H1 (cell line): ENCODE measurements at regions not wholly inside any gene's neighbourhood (a gene's known extent, or its start where the extent isn't known, plus 50 kb on each side); places are given as distances from the start of the nearest gene placed in this dataset.

ENCODE experiments used
- CTCF ChIA-PET: fragments of 300-600 bp; sonication (Branson Sonifier 250); formaldehyde crosslinking; loops from one replicate; lab custom pipeline; 2021; ENCODE audit not compliant: partially characterized antibody; lab: Charles Lee
- POLR2A ChIA-PET: fragments of 300-600 bp; sonication (Branson Sonifier 250); formaldehyde crosslinking; loops from one replicate; lab custom pipeline; 2021; ENCODE audit warnings: inconsistent platforms; ENCODE audit not compliant: partially characterized antibody; lab: Charles Lee
- DNase-seq, 2 experiments: peaks; one replicate each; pipeline versions ENCODE4 v3.0.0 to v3.0.0-alpha.2; 2010 to 2022; ENCODE audit warnings: low spot score in 2 of 2, low read depth in 1 of 2, mixed read lengths in 1 of 2
- FAIRE-seq: peaks from 2 replicates; lab custom pipeline; 2011; peaks lifted over from hg19 to GRCh38; lab: Jason Lieb, UNC
- H2AFZ ChIP-seq: 2 replicates; pipeline ENCODE4 v1.8.1; 2012; ENCODE audit warnings: low read length, inconsistent platforms
- H2AK5ac ChIP-seq: 2 replicates; pipeline ENCODE4 v1.6.1; 2013; ENCODE audit warnings: low read depth, low read length
- H2BK120ac ChIP-seq: replicated peaks from 2 replicates; pipeline ENCODE3; 2013; ENCODE audit warnings: low read depth, low read length, inconsistent platforms
- H2BK12ac ChIP-seq: 2 replicates; pipeline ENCODE4 v1.6.1; 2013; ENCODE audit warnings: low read depth, low read length
- H2BK15ac ChIP-seq: 2 replicates; pipeline ENCODE4 v1.6.1; 2013; ENCODE audit warnings: low read length
- H2BK20ac ChIP-seq: 2 replicates; pipeline ENCODE4 v1.6.1; 2013; ENCODE audit warnings: low read length
- H2BK5ac ChIP-seq: 2 replicates; pipeline ENCODE4 v1.6.1; 2013; ENCODE audit warnings: low read depth, low read length
- H3K14ac ChIP-seq: 2 replicates; pipeline ENCODE4 v1.6.1; 2013; ENCODE audit warnings: inconsistent platforms; ENCODE audit not compliant: insufficient read length
- H3K18ac ChIP-seq: 2 replicates; pipeline ENCODE4 v1.6.1; 2013; ENCODE audit warnings: low read length; ENCODE audit errors: extremely low read depth
- H3K23ac ChIP-seq: 2 replicates; pipeline ENCODE4 v1.6.1; 2013; ENCODE audit warnings: inconsistent platforms; ENCODE audit not compliant: insufficient read length
- H3K23me2 ChIP-seq: 2 replicates; pipeline ENCODE4 v1.6.1; 2013; ENCODE audit warnings: low read depth, low read length
- H3K27ac ChIP-seq: 2 replicates; pipeline ENCODE4 v1.6.1; 2011; ENCODE audit warnings: low read depth, low read length, inconsistent platforms
- H3K27me3 ChIP-seq, 4 experiments: replicated peaks in 1 of 4; 1 replicate in 1 of 4; 2 replicates in 3 of 4; pipeline versions ENCODE4 v1.6.1 to v1.8.1; 2011 to 2013; ENCODE audit warnings: low read length in 3 of 4, mild to moderate bottlenecking in 3 of 4, inconsistent platforms in 2 of 4, mixed read lengths in 2 of 4, moderate library complexity in 1 of 4; ENCODE audit not compliant: control insufficient read depth in 3 of 4, insufficient read depth in 3 of 4; ENCODE audit errors: extremely low read depth in 1 of 4
- H3K36me3 ChIP-seq, 4 experiments: 2 replicates each; pipeline versions ENCODE4 v1.6.1 to v1.8.1; 2011 to 2013; ENCODE audit warnings: mild to moderate bottlenecking in 4 of 4, low read length in 3 of 4, moderate library complexity in 2 of 4, control low read depth in 1 of 4, inconsistent platforms in 1 of 4; ENCODE audit not compliant: insufficient read depth in 4 of 4, control insufficient read depth in 2 of 4
- H3K4ac ChIP-seq: replicated peaks from 2 replicates; pipeline ENCODE3; 2013; ENCODE audit warnings: low read length, low read depth, mixed read lengths, inconsistent platforms; ENCODE audit not compliant: insufficient read length
- H3K4me1 ChIP-seq, 4 experiments: replicated peaks in 1 of 4; 1 replicate in 1 of 4; 2 replicates in 3 of 4; pipeline versions ENCODE4 v1.6.1 to v1.8.1; 2011 to 2013; ENCODE audit warnings: low read length in 3 of 4, inconsistent platforms in 2 of 4, mixed read lengths in 1 of 4; ENCODE audit not compliant: insufficient read depth in 4 of 4, control insufficient read depth in 3 of 4
- H3K4me2 ChIP-seq, 2 experiments: 2 replicates each; pipeline versions ENCODE4 v1.6.1 to v1.8.1; 2011 to 2013; ENCODE audit warnings: low read depth in 2 of 2, low read length in 2 of 2, control low read depth in 1 of 2, inconsistent platforms in 1 of 2, mild to moderate bottlenecking in 1 of 2; ENCODE audit not compliant: insufficient read depth in 1 of 2
- H3K4me3 ChIP-seq, 4 experiments: fragments of 200-600, 300-600 bp in 1 of 4; sonication (generic), shearing (Covaris generic), sonication (Bioruptor Twin) in 1 of 4; 2 replicates each; pipeline versions ENCODE4 v1.5.1 to v1.8.1; 2011 to 2016; ENCODE audit warnings: low read length in 4 of 4, low read depth in 3 of 4, control low read depth in 2 of 4, inconsistent platforms in 2 of 4, mild to moderate bottlenecking in 2 of 4, mixed read lengths in 1 of 4, moderate library complexity in 1 of 4; ENCODE audit not compliant: insufficient read depth in 2 of 4; ENCODE audit errors: extremely low read depth in 1 of 4
- H3K56ac ChIP-seq: replicated peaks from 2 replicates; pipeline ENCODE3; 2013; ENCODE audit warnings: low read depth, mild to moderate bottlenecking, mixed read lengths, low read length, inconsistent platforms; ENCODE audit not compliant: insufficient read length
- H3K79me1 ChIP-seq: 2 replicates; pipeline ENCODE4 v1.6.1; 2013; ENCODE audit warnings: low read depth, low read length, control low read depth
- H3K79me2 ChIP-seq, 2 experiments: 2 replicates each; pipeline versions ENCODE4 v1.6.1 to v1.8.1; 2012 to 2013; ENCODE audit warnings: low read length in 2 of 2, mild to moderate bottlenecking in 2 of 2, inconsistent platforms in 1 of 2; ENCODE audit not compliant: insufficient read depth in 2 of 2, control insufficient read depth in 1 of 2
- H3K9ac ChIP-seq, 4 experiments: replicated peaks in 1 of 4; 1 replicate in 1 of 4; 2 replicates in 3 of 4; pipeline versions ENCODE4 v1.6.1 to v1.8.1; 2011 to 2013; ENCODE audit warnings: low read depth in 3 of 4, low read length in 3 of 4, control low read depth in 2 of 4, mild to moderate bottlenecking in 2 of 4, moderate library complexity in 2 of 4, inconsistent platforms in 1 of 4; ENCODE audit errors: extremely low read depth in 1 of 4
- H3K9me3 ChIP-seq, 2 experiments: 2 replicates each; pipeline versions ENCODE4 v1.6.1 to v1.8.1; 2012 to 2013; ENCODE audit warnings: mild to moderate bottlenecking in 2 of 2, moderate library complexity in 2 of 2, control low read depth in 1 of 2, inconsistent platforms in 1 of 2, low read depth in 1 of 2, low read length in 1 of 2, mixed read lengths in 1 of 2; ENCODE audit not compliant: insufficient read depth in 2 of 2
- H4K20me1 ChIP-seq, 2 experiments: replicated peaks in 1 of 2; 2 replicates each; pipeline versions ENCODE3 to v1.8.1; 2011 to 2013; ENCODE audit warnings: inconsistent platforms in 2 of 2, low read length in 2 of 2, mild to moderate bottlenecking in 1 of 2; ENCODE audit not compliant: insufficient read depth in 2 of 2, control insufficient read depth in 1 of 2
- H4K5ac ChIP-seq: 2 replicates; pipeline ENCODE4 v1.6.1; 2013; ENCODE audit warnings: low read length, low read depth, mixed read lengths, inconsistent platforms; ENCODE audit not compliant: insufficient read length
- H4K8ac ChIP-seq: 2 replicates; pipeline ENCODE4 v1.8.0; 2013; ENCODE audit warnings: mild to moderate bottlenecking, moderate library complexity, low read length, inconsistent platforms; ENCODE audit not compliant: insufficient read depth; ENCODE audit errors: extremely low read depth
- H4K91ac ChIP-seq: replicated peaks from 2 replicates; pipeline ENCODE3; 2013; ENCODE audit warnings: low read length, mixed read lengths, inconsistent platforms; ENCODE audit not compliant: insufficient read length
- BACH1 ChIP-seq: IDR thresholded peaks from 2 replicates; pipeline ENCODE4 v1.6.1; 2012; ENCODE audit warnings: low read length, improper control_type of control experiment
- BRCA1 ChIP-seq: IDR thresholded peaks from 2 replicates; pipeline ENCODE4 v1.6.1; 2012; ENCODE audit warnings: low read depth, low read length, improper control_type of control experiment
- CHD1 ChIP-seq: IDR thresholded peaks from 2 replicates; pipeline ENCODE4 v1.6.1; 2012; ENCODE audit warnings: low read depth, low read length, improper control_type of control experiment
- CHD2 ChIP-seq: IDR thresholded peaks from 2 replicates; pipeline ENCODE4 v1.6.1; 2012; ENCODE audit warnings: low read length, improper control_type of control experiment
- CREB1 ChIP-seq: IDR thresholded peaks from 2 replicates; pipeline ENCODE4 v1.6.1; 2012; ENCODE audit warnings: inconsistent platforms
- EP300 ChIP-seq, 2 experiments: IDR thresholded peaks; 1 replicate in 1 of 2; 2 replicates in 1 of 2; pipeline ENCODE4 v1.6.1; 2011 to 2012; ENCODE audit warnings: low read depth in 2 of 2, low read length in 2 of 2, mild to moderate bottlenecking in 2 of 2, borderline replicate concordance in 1 of 2, inconsistent platforms in 1 of 2, moderate library complexity in 1 of 2
- GABPA ChIP-seq: IDR thresholded peaks from 2 replicates; pipeline ENCODE4 v1.6.1; 2011; ENCODE audit warnings: mild to moderate bottlenecking, low read length, moderate library complexity, borderline replicate concordance; ENCODE audit not compliant: insufficient read depth
- KDM1A ChIP-seq: fragments of 200-600, 300-600 bp; sonication (generic); IDR thresholded peaks from 2 replicates; pipeline ENCODE4 v1.7.1; 2016; ENCODE audit warnings: mild to moderate bottlenecking, low read length, borderline replicate concordance
- PHF8 ChIP-seq: fragments of 200-600 bp; sonication (generic); conservative IDR thresholded peaks from 2 replicates; pipeline ENCODE4 v1.7.1; 2012; ENCODE audit warnings: low read depth, mild to moderate bottlenecking, inconsistent platforms, low read length, moderate library complexity
- RBBP5 ChIP-seq: IDR thresholded peaks from 2 replicates; pipeline ENCODE4 v1.7.1; 2012; ENCODE audit warnings: low read depth, mild to moderate bottlenecking, inconsistent platforms, low read length, moderate library complexity, borderline replicate concordance
- SIN3A ChIP-seq, 2 experiments: IDR thresholded peaks in 1 of 2; conservative IDR thresholded peaks in 1 of 2; 2 replicates each; pipeline ENCODE4 v1.6.1; 2011 to 2012; ENCODE audit warnings: low read length in 2 of 2, improper control_type of control experiment in 1 of 2, low read depth in 1 of 2, mild to moderate bottlenecking in 1 of 2
- TBP ChIP-seq: IDR thresholded peaks from 2 replicates; pipeline ENCODE4 v1.6.1; 2011; ENCODE audit warnings: low read depth, low read length, improper control_type of control experiment
- WGBS, 2 experiments: shearing (Covaris generic) in 1 of 2; methylation state at CpG; one replicate each; pipeline versions ENCODE4 v1.1.6 to v1.1.7; 2013 to 2015; ENCODE audit warnings: low lambda C conversion rate in 2 of 2, mixed read lengths in 2 of 2, inconsistent platforms in 1 of 2, low coverage in 1 of 2, missing lambda C conversion rate in 1 of 2; ENCODE audit not compliant: insufficient replicate concordance in 2 of 2, insufficient coverage in 1 of 2, insufficient read length in 1 of 2; ENCODE audit errors: extremely low coverage in 1 of 2, missing lambda C conversion rate in 1 of 2; 5-methylcytosine and 5-hydroxymethylcytosine counted together
- TF ChIP-seq, protein P1 (sequence below): IDR thresholded peaks from 2 replicates; pipeline ENCODE4 v1.6.1; 2011; ENCODE audit warnings: low read depth, mild to moderate bottlenecking, low read length; ENCODE audit not compliant: insufficient read depth

- no peak overlapping the region for H3K56ac ChIP-seq
- no peak overlapping the region for H4K91ac ChIP-seq
- H2BK120ac ChIP-seq: no peak overlapping the region
- no peak overlapping the region for H3K4me3 ChIP-seq
- H2BK15ac ChIP-seq: no peak overlapping the region
- H3K23ac ChIP-seq: no peak overlapping the region
- no peak overlapping the region for H2BK12ac ChIP-seq
- 0 out of 7 replicates have a peak, but pooled peaks cover 0 to 2% (median 0%) of the 10 kb centered on the region in 4 experiments for H3K4me1 ChIP-seq
- no peak overlapping the region for H3K18ac ChIP-seq
- H3K23me2 ChIP-seq: no peaks in the 10 kb centered on the region
- no peak overlapping the region for H2BK20ac ChIP-seq
- no peak overlapping the region for H3K9ac ChIP-seq
- no peaks in the 10 kb centered on the region for H4K20me1 ChIP-seq
- DNase-seq (no peak), FAIRE-seq (no peak)
- H3K9me3 ChIP-seq: no peaks in the 10 kb centered on the region
- H4K8ac ChIP-seq: no peak overlapping the region
- no peak overlapping the region for H3K14ac ChIP-seq
- H3K36me3 ChIP-seq: no peaks in the 10 kb centered on the region
- H3K27ac ChIP-seq: no peak overlapping the region
- H3K4ac ChIP-seq: no peak overlapping the region
- H4K5ac ChIP-seq: no peak overlapping the region
- no peak overlapping the region for H2AK5ac ChIP-seq
- no peak overlapping the region for H2BK5ac ChIP-seq
- no peak overlapping the region for H3K4me2 ChIP-seq
- WGBS, 2 experiments: 86% methylated on average over 4 of the region's 4 CpGs; no CpG with 5 or more reads in 1 of the 2 experiments
- CTCF ChIA-PET: interaction anchor here (0.7 to 1.6 kb wide), 5 partner anchors 59 to 232 kb away, joined by 3 to 4 read pairs (median 3); no protein-coding TSS in a partner anchor
- no peaks in the 10 kb centered on the region for H3K27me3 ChIP-seq
- no peaks in the 10 kb centered on the region for H3K79me1 ChIP-seq
- H3K79me2 ChIP-seq: no peaks in the 10 kb centered on the region
- POLR2A ChIA-PET: no interaction called here
- no peak overlapping the region for H2AFZ ChIP-seq
- no peak for TF ChIP-seq EP300 (IDR thresholded peaks at IDR 0.05; ENCODE audit: borderline replicate concordance in 1 of 2, low read depth in 2 of 2, low read length in 2 of 2)
- no peak for TF ChIP-seq KDM1A
- TF ChIP-seq PHF8: no peak
- TF ChIP-seq GABPA: no peak
- no peak for TF ChIP-seq CREB1
- no peak for TF ChIP-seq CHD1
- TF ChIP-seq RBBP5: no peak
- TF ChIP-seq SIN3A (conservative IDR thresholded peaks at IDR 0.05 in 1 of 2, IDR thresholded peaks at IDR 0.05 in 1 of 2; ENCODE audit: low read depth in 1 of 2, low read length in 2 of 2): no peak
- TF ChIP-seq CHD2: no peak
- no peak for TF ChIP-seq BRCA1
- TF ChIP-seq BACH1: no peak
- no peak for TF ChIP-seq TBP
- TF ChIP-seq, protein P1, sequence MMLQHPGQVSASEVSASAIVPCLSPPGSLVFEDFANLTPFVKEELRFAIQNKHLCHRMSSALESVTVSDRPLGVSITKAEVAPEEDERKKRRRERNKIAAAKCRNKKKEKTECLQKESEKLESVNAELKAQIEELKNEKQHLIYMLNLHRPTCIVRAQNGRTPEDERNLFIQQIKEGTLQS: no peak
These were observed 107.8 kb upstream of the GRIP1 start for GRCh38 chr12:66786531-66787308.
